ENCODE measurements at regions not wholly inside any gene's neighbourhood (a gene's known extent, or its start where the extent isn't known, plus 50 kb on each side); places are given as distances from the start of the nearest gene placed in this dataset.

GRCh38 chr2:15840148-15840547, 100.2 kb upstream of the MYCN start:
- no peak overlapping the region for H3K4me3 ChIP-seq (ENCODE audit: low read depth, low read length)
- in situ Hi-C loops (cut with HindIII; ENCODE audit: low sequenced_read_pairs) = no loop called here
- TF ChIP-seq CTCF (IDR thresholded peaks at IDR 0.05; ENCODE audit: low read depth, low read length, missing control alignments) = no peak
- DNase-seq (ENCODE audit: low read depth) = no peak

GRCh38 chr2:15840969-15841368, 99.4 kb upstream of the MYCN start:
- H3K4me3 ChIP-seq (ENCODE audit: low read depth, low read length) = no peak overlapping the region
- in situ Hi-C loops (cut with HindIII; ENCODE audit: low sequenced_read_pairs) = no loop called here
- TF ChIP-seq CTCF (IDR thresholded peaks at IDR 0.05; ENCODE audit: low read depth, low read length, missing control alignments) = no peak
- no peak for DNase-seq (ENCODE audit: low read depth)

GRCh38 chr2:15841776-15842560, 98.4 kb upstream of the MYCN start:
- in situ Hi-C loops (cut with HindIII; ENCODE audit: low sequenced_read_pairs) = no loop called here
- DNase-seq (ENCODE audit: low read depth) = no peak
- no peak overlapping the region for H3K4me3 ChIP-seq (ENCODE audit: low read depth, low read length)
- no peak for TF ChIP-seq CTCF (IDR thresholded peaks at IDR 0.05; ENCODE audit: low read depth, low read length, missing control alignments)

GRCh38 chr2:15842758-15843666, 97.3 kb upstream of the MYCN start:
- TF ChIP-seq CTCF (IDR thresholded peaks at IDR 0.05; ENCODE audit: low read depth, low read length, missing control alignments) = no peak
- in situ Hi-C loops (cut with HindIII; ENCODE audit: low sequenced_read_pairs) = no loop called here
- H3K4me3 ChIP-seq (ENCODE audit: low read depth, low read length) = no peak overlapping the region
- no peak for DNase-seq (ENCODE audit: low read depth)

- DNase-seq (ENCODE audit: low read depth) = no peak
- H3K4me3 ChIP-seq (ENCODE audit: low read depth, low read length) = no peak overlapping the region
- in situ Hi-C loops (cut with HindIII; ENCODE audit: low sequenced_read_pairs) = no loop called here
- no peak for TF ChIP-seq CTCF (IDR thresholded peaks at IDR 0.05; ENCODE audit: low read depth, low read length, missing control alignments)
Measured at GRCh38 chr2:15844211-15844801, 96.0 kb upstream of the MYCN start.

- in situ Hi-C loops (cut with HindIII; ENCODE audit: low sequenced_read_pairs) = no loop called here
- no peak for TF ChIP-seq CTCF (IDR thresholded peaks at IDR 0.05; ENCODE audit: low read depth, low read length, missing control alignments)
- DNase-seq (ENCODE audit: low read depth) = no peak
- no peak overlapping the region for H3K4me3 ChIP-seq (ENCODE audit: low read depth, low read length)
Measured at GRCh38 chr2:15845294-15845693, 95.1 kb upstream of the MYCN start.

All from astrocyte of the cerebellum (primary cell).